ENCODE measurements at regions not wholly inside any gene's neighbourhood (a gene's known extent, or its start where the extent isn't known, plus 50 kb on each side); places are given as distances from the start of the nearest gene placed in this dataset.

GRCh38 chr13:77838271-77838670, 80.4 kb downstream of the EDNRB start:
- DNase-seq = no peak

GRCh38 chr13:77836423-77836822, 82.2 kb downstream of the EDNRB start:
- peak; percentile 16 to 27 for DNase-seq

GRCh38 chr13:77833331-77833863, 85.2 kb downstream of the EDNRB start:
- DNase-seq = peak; percentile 60 to 62

GRCh38 chr13:77832339-77833100, 86.1 kb downstream of the EDNRB start:
- no peak for DNase-seq

GRCh38 chr13:77831866-77832265, 86.8 kb downstream of the EDNRB start:
- DNase-seq = no peak

GRCh38 chr13:77829963-77830362, 88.7 kb downstream of the EDNRB start:
- no peak for DNase-seq

GRCh38 chr13:77828799-77829198, 89.8 kb downstream of the EDNRB start:
- DNase-seq = no peak

GRCh38 chr13:77827332-77827731, 91.3 kb downstream of the EDNRB start:
- peak in 1 of 2 donors; percentile 37 for DNase-seq

- no peak for DNase-seq
Observed at GRCh38 chr13:77820431-77821149, 98.0 kb downstream of the EDNRB start.

- no peak for DNase-seq
Observed at GRCh38 chr13:77817521-77817920, 101.1 kb downstream of the EDNRB start.

GRCh38 chr13:77815330-77815729, 103.3 kb downstream of the EDNRB start:
- DNase-seq = no peak
